BJ (cell line): ENCODE measurements at regions not wholly inside any gene's neighbourhood (a gene's known extent, or its start where the extent isn't known, plus 50 kb on each side); places are given as distances from the start of the nearest gene placed in this dataset.
A peak's percentile ranks its signal among the peaks of the same experiment; 100 is the strongest.
"Not testable (repeated sequence)": the region's sequence is repeated elsewhere in the genome, so short reads cannot be mapped to it uniquely, and the experiment has no call there.

ENCODE experiments used
- CTCF ChIA-PET: fragments of 350-600 bp; formaldehyde crosslinking; extraction: SDS; loops from one replicate; lab custom pipeline; 2021; ENCODE audit warnings: antibody characterized with exemption, inconsistent platforms; lab: Yijun Ruan, JAX
- POLR2A ChIA-PET: fragments of 300-600 bp; sonication (Branson Sonifier 250); formaldehyde crosslinking; extraction: SDS; loops from one replicate; lab custom pipeline; 2021; ENCODE audit warnings: antibody characterized with exemption; lab: Charles Lee
- DNase-seq: peaks from one replicate; pipeline ENCODE4 v3.0.0-alpha.2; 2011; ENCODE audit warnings: low read depth
- H3K27me3 ChIP-seq: 2 replicates; pipeline ENCODE4 v1.6.0; 2011; ENCODE audit warnings: low read length; ENCODE audit not compliant: control insufficient read depth, insufficient read depth
- H3K36me3 ChIP-seq: 2 replicates; pipeline ENCODE4 v1.5.1; 2011; ENCODE audit warnings: low read length; ENCODE audit not compliant: control insufficient read depth, insufficient read depth
- H3K4me3 ChIP-seq: 2 replicates; pipeline ENCODE4 v1.5.1; 2011; ENCODE audit warnings: low read depth, mild to moderate bottlenecking, control low read depth, low read length
- TF ChIP-seq, protein P1 (sequence below): IDR thresholded peaks from 2 replicates; pipeline ENCODE4 v1.5.1; 2011; ENCODE audit warnings: low read depth, mild to moderate bottlenecking, control low read depth, inconsistent platforms, low read length, moderate library complexity; ENCODE audit not compliant: insufficient read depth

DNA sequence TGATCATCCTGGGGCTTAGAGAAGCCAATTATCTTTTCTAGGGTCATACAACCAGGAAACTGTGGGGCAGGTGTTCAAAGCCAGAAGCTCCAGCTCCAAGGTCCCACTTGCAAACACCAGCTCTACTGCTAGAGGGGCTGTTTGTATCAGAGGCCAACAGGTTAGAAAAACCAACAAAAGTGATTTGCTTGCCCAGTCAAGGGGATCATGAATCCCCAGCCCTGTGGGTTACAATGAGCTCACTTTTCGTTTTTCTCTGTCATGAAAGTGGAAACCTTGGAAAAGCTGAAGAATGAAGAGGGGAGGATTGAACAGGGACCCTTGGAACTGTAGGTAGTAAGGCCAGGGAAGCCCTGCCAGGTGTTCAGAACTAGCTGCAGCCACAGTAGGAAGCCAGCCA, 119.2 kb downstream of the SPP2 start:
- H3K27me3 ChIP-seq = no peaks in the 10 kb centered on the region; the same call in 1 of the 2 replicates
- H3K4me3 ChIP-seq = no peak overlapping the region
- DNase-seq = no peak
- ChIA-PET POLR2A (no interaction called here), CTCF (interaction anchor here (1.0 kb wide), 1 partner anchor 12 kb away, joined by 3 read pairs; no protein-coding TSS in a partner anchor)
- no peaks in the 10 kb centered on the region for H3K36me3 ChIP-seq
- TF ChIP-seq, protein P1, sequence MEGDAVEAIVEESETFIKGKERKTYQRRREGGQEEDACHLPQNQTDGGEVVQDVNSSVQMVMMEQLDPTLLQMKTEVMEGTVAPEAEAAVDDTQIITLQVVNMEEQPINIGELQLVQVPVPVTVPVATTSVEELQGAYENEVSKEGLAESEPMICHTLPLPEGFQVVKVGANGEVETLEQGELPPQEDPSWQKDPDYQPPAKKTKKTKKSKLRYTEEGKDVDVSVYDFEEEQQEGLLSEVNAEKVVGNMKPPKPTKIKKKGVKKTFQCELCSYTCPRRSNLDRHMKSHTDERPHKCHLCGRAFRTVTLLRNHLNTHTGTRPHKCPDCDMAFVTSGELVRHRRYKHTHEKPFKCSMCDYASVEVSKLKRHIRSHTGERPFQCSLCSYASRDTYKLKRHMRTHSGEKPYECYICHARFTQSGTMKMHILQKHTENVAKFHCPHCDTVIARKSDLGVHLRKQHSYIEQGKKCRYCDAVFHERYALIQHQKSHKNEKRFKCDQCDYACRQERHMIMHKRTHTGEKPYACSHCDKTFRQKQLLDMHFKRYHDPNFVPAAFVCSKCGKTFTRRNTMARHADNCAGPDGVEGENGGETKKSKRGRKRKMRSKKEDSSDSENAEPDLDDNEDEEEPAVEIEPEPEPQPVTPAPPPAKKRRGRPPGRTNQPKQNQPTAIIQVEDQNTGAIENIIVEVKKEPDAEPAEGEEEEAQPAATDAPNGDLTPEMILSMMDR = no peak

DNA sequence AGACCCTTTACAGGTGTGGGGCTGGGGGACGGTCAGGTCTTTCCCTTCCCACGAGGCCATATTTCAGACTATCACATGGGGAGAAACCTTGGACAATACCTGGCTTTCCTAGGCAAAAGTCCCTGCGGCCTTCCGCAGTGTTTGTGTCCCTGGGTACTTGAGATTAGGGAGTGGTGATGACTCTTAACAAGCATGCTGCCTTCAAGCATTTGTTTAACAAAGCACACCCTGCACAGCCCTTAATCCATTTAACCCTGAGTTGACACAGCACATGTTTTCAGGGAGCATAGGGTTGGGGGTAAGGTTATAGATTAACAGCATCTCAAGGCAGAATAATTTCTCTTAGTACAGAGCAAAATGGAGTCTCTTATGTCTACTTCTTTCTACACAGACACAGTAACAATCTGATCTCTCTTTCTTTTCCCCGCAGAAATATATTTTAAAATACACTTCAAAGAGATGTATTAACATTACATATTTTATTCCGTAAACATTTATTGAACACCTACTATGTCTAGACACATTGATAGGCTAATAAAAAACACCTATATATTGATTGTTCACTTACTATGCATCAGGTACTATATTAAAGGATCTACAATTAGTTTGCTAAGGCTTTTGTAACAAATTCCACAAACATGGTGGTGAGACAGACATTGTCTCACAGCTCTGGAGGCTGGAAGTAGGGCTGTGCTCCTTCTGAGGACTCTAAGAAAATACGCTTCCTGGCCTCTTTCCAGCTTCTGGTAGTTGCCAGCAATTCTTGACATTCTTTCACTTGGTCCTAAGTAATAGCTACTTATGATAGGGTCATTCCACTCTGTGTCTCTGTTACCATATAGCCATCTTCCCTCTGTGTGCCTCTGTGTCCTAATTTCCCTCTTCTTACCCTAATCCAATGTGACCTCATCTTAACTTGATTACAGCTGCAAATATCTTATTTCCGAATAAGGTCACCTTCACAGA, 118.4 kb downstream of the SPP2 start:
- CTCF ChIA-PET = interaction anchor here (1.0 kb wide), 1 partner anchor 11 kb away, joined by 3 read pairs; no protein-coding TSS in a partner anchor
- H3K4me3 ChIP-seq, H3K27me3 ChIP-seq, POLR2A ChIA-PET, H3K36me3 ChIP-seq, DNase-seq: not testable (repeated sequence)

DNA sequence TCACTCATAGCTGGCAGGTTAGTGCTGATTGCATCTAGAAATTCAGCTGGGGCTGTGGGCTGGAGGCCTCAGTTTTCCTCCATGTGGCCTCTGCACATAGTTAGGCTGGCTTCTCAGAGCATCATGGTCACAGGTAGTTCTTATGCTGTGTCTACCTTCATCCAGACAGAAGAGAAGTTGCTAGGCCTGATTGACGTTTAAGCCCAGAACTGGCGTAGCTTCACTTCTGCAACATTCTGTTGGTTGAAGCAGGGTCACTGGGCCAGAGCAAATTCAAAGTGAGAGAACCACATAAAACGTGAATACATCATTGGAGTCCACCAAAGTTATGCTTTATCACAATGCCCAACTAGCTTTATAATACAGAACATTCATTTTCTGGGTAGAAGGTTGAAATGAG, 116.0 kb downstream of the SPP2 start:
- ChIA-PET POLR2A (no interaction called here), CTCF (interaction anchor here (0.9 kb wide), 1 partner anchor 11 kb away, joined by 3 read pairs; no protein-coding TSS in a partner anchor)
- TF ChIP-seq, protein P1 = no peak
- Histone ChIP-seq H3K4me3 (no peak overlapping the region), H3K36me3 (no peaks in the 10 kb centered on the region), H3K27me3 (no peaks in the 10 kb centered on the region)
- DNase-seq = no peak

DNA sequence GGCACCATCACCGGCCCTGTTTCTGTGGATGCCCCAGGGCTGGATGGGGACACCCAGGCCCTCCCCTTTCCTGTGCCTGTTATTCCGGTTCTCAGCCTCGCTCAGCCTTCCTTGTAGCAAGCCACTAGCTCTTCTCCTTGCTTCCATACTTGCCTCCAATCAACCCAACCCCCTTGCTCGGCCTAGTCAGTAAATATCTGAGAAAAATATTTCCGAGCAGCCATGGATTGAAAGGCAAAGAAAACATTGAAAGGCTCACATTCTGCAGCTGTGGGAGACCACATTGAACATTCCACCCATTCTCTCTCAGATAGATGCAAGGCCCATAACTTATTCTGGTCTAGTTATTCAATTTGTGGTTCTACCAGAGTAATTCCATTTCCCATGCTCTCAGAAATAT, 114.9 kb downstream of the SPP2 start:
- POLR2A ChIA-PET = no interaction called here
- Histone ChIP-seq H3K36me3 (no peaks in the 10 kb centered on the region), H3K4me3 (no peak overlapping the region), H3K27me3 (no peaks in the 10 kb centered on the region)
- CTCF ChIA-PET = interaction anchor here (0.9 to 1.3 kb wide), 3 partner anchors 9 to 335 kb away, joined by 3 read pairs; no protein-coding TSS in a partner anchor
- peak; percentile 66 for DNase-seq
- TF ChIP-seq, protein P1 = no peak

DNA sequence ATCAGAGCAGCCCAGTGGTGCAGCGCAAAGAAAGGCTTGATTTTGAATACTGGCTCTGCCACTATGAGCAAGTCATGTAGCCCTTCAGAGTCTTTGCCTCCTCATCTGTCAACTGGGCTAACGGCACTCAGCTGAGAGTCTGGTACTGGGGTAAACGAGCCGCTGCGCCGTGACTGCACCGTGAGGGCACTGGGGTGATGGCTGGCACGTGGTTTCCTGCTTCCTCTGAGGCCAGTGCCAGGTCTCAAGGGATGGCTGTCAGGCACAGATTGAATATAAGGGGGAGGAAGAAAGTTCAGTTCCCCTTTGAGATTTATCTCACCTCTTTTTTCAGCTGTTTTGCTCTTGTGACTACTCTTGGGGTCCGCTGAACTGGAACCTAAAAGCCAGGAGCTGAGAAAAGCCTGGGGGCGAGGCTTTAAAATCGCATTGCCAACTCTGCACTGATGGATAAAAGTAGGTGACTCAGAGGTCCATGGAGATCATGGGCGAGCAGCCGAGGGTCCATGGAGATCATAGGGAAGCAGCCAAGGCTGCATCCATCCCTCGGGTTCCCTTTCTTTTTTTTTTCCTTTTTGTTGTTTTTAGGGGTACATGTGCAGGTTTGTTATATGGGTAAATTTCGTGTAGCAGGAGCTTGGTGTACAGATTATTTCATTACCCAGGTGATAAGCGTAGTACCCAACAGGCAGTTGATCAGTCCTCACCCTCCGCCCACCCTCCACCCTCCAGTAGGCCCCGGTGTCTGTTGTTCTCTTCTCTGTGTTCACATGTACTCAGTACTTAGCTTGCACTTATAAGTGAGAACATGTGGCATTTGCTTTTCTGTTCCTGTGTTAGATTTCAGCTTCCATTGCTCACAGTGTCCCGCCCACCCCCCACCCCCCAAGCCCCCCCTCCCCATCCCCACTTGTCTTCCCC, 114.3 kb downstream of the SPP2 start:
- TF ChIP-seq, protein P1 = no peak
- POLR2A ChIA-PET = no interaction called here
- CTCF ChIA-PET = interaction anchor here (0.9 to 1.3 kb wide), 4 partner anchors 8 to 336 kb away, joined by 3 read pairs; no protein-coding TSS in a partner anchor
- DNase-seq = no peak
- Histone ChIP-seq H3K4me3 (no peak overlapping the region), H3K27me3 (no peaks in the 10 kb centered on the region), H3K36me3 (no peaks in the 10 kb centered on the region)
